ENCODE measurements at regions not wholly inside any gene's neighbourhood (a gene's known extent, or its start where the extent isn't known, plus 50 kb on each side); places are given as distances from the start of the nearest gene placed in this dataset.

GRCh38 chr6:2589171-2589661, 161.5 kb downstream of the MYLK4 start:
- Histone ChIP-seq H3K27ac (no peak overlapping the region), H3K9me3 (ENCODE audit: control insufficient read depth, low read length) (no peaks in the 10 kb centered on the region), H3K36me3 (ENCODE audit: control insufficient read depth, insufficient read depth, low read length) (no peaks in the 10 kb centered on the region), H3K4me1 (no peaks in the 10 kb centered on the region), H3K4me2 (ENCODE audit: low read length) (no peak overlapping the region), H2AFZ (no peak overlapping the region), H3K27me3 (ENCODE audit: control insufficient read depth, insufficient read depth, low read length) (no peaks in the 10 kb centered on the region), H3K9ac (no peak overlapping the region), H3K79me2 (no peaks in the 10 kb centered on the region), H3K4me3 (ENCODE audit: low read depth, low read length) (no peak overlapping the region)
- no peak for TF ChIP-seq CTCF (IDR thresholded peaks at IDR 0.05)

GRCh38 chr6:2583459-2583858, 167.3 kb downstream of the MYLK4 start:
- no peaks in the 10 kb centered on the region for H3K27me3 ChIP-seq (ENCODE audit: control insufficient read depth, insufficient read depth, low read length)
- H3K4me2 ChIP-seq (ENCODE audit: low read length) = no peak overlapping the region
- TF ChIP-seq CTCF (IDR thresholded peaks at IDR 0.05) = no peak
- no peak overlapping the region for H2AFZ ChIP-seq
- no peak overlapping the region for H3K27ac ChIP-seq
- H3K79me2 ChIP-seq = no peaks in the 10 kb centered on the region
- H3K4me3 ChIP-seq (ENCODE audit: low read depth, low read length) = no peak overlapping the region
- H3K36me3 ChIP-seq (ENCODE audit: control insufficient read depth, insufficient read depth, low read length) = no peaks in the 10 kb centered on the region
- no peaks in the 10 kb centered on the region for H3K9me3 ChIP-seq (ENCODE audit: control insufficient read depth, low read length)
- no peaks in the 10 kb centered on the region for H3K4me1 ChIP-seq
- H3K9ac ChIP-seq = no peak overlapping the region

- Histone ChIP-seq H3K27ac (no peak overlapping the region), H3K79me2 (no peaks in the 10 kb centered on the region), H3K4me2 (ENCODE audit: low read length) (no peak overlapping the region), H3K27me3 (ENCODE audit: control insufficient read depth, insufficient read depth, low read length) (no peaks in the 10 kb centered on the region), H3K9me3 (ENCODE audit: control insufficient read depth, low read length) (no peaks in the 10 kb centered on the region), H3K9ac (no peak overlapping the region), H3K4me3 (ENCODE audit: low read depth, low read length) (no peak overlapping the region), H2AFZ (no peak overlapping the region), H3K36me3 (ENCODE audit: control insufficient read depth, insufficient read depth, low read length) (no peaks in the 10 kb centered on the region), H3K4me1 (no peaks in the 10 kb centered on the region)
- no peak for TF ChIP-seq CTCF (IDR thresholded peaks at IDR 0.05)
These were observed 168.5 kb downstream of the MYLK4 start for GRCh38 chr6:2582268-2582667.

- H3K27ac ChIP-seq = no peak overlapping the region
- H3K4me3 ChIP-seq (ENCODE audit: low read depth, low read length) = no peak overlapping the region
- H2AFZ ChIP-seq = no peak overlapping the region
- H3K4me1 ChIP-seq = no peaks in the 10 kb centered on the region
- H3K9ac ChIP-seq = no peak overlapping the region
- no peaks in the 10 kb centered on the region for H3K36me3 ChIP-seq (ENCODE audit: control insufficient read depth, insufficient read depth, low read length)
- no peak overlapping the region for H3K4me2 ChIP-seq (ENCODE audit: low read length)
- TF ChIP-seq CTCF (IDR thresholded peaks at IDR 0.05) = no peak
- H3K27me3 ChIP-seq (ENCODE audit: control insufficient read depth, insufficient read depth, low read length) = no peaks in the 10 kb centered on the region
- H3K79me2 ChIP-seq = no peaks in the 10 kb centered on the region
- no peaks in the 10 kb centered on the region for H3K9me3 ChIP-seq (ENCODE audit: control insufficient read depth, low read length)
These were observed 169.1 kb downstream of the MYLK4 start for GRCh38 chr6:2581611-2582010.

GRCh38 chr6:2581011-2581410, 169.7 kb downstream of the MYLK4 start:
- no peak for TF ChIP-seq CTCF (IDR thresholded peaks at IDR 0.05)
- H3K27ac ChIP-seq = no peak overlapping the region

More at GRCh38 chr6:2581011-2581410, 169.7 kb downstream of the MYLK4 start:
- Histone ChIP-seq H3K79me2 (no peaks in the 10 kb centered on the region), H3K36me3 (ENCODE audit: control insufficient read depth, insufficient read depth, low read length) (no peaks in the 10 kb centered on the region), H3K4me1 (no peaks in the 10 kb centered on the region), H3K9me3 (ENCODE audit: control insufficient read depth, low read length) (no peaks in the 10 kb centered on the region), H3K4me2 (ENCODE audit: low read length) (no peak overlapping the region), H3K9ac (no peak overlapping the region), H3K27me3 (ENCODE audit: control insufficient read depth, insufficient read depth, low read length) (no peaks in the 10 kb centered on the region), H2AFZ (no peak overlapping the region), H3K4me3 (ENCODE audit: low read depth, low read length) (no peak overlapping the region)

Data from parathyroid adenoma (tissue), 2 donors.